Erythroblast (primary cell): ENCODE measurements at regions not wholly inside any gene's neighbourhood (a gene's known extent, or its start where the extent isn't known, plus 50 kb on each side); places are given as distances from the start of the nearest gene placed in this dataset.

Experiments used
- GATA1 ChIP-seq: IDR thresholded peaks from 2 replicates; pipeline ENCODE4 v1.6.1; 2011; ENCODE audit warnings: low read depth, mild to moderate bottlenecking, control low read depth, low read length, moderate library complexity
- POLR2A ChIP-seq: IDR thresholded peaks from 2 replicates; pipeline ENCODE4 v1.6.1; 2011; ENCODE audit warnings: mild to moderate bottlenecking, low read length

DNA sequence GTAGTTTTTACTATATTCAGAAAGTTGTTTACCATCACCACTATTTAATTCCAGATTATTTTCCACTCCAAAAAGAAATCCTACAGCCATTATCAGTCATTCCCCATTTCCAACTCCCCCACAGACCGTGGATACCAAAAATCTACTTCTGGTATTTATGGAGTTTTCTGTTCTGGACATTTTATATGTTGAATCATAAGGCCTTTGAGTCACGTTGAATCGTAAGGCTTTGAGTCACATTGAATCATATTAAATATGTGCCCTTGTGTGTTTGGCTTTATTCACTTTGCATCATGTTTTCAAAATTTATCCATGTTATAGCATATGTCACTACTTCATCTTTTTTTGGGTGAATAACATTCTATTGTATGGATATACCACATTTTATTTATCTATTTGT is 454.1 kb upstream of the NUDT12 start:
- no peak for TF ChIP-seq POLR2A
- no peak for TF ChIP-seq GATA1
